HCT116 (cell line): ENCODE measurements at regions not wholly inside any gene's neighbourhood (a gene's known extent, or its start where the extent isn't known, plus 50 kb on each side); places are given as distances from the start of the nearest gene placed in this dataset.

Experiments
- ATAC-seq: fragments of 200-7000 bp; cut with Tn5 transposase; 2 replicates; pipeline ENCODE4 v1.9.1; 2020; ENCODE audit warnings: mild to moderate bottlenecking, moderate library complexity
- BruUV-seq: library from RNA; stranded (reverse); fragments of 400-500 nt; replicated peaks from 2 replicates; lab custom pipeline; 2021; lab: Mats Ljungman, UMichigan
- CTCF ChIA-PET: fragments of 300-600 bp; sonication (Branson Sonifier 250); formaldehyde crosslinking; loops from one replicate; lab custom pipeline; 2021; ENCODE audit warnings: antibody characterized with exemption; lab: Charles Lee
- POLR2A ChIA-PET: fragments of 300-600, 350-600 bp; sonication (Branson Sonifier 250); formaldehyde crosslinking; loops from one replicate; lab custom pipeline; 2021; ENCODE audit warnings: antibody characterized with exemption; lab: Charles Lee
- RAD21 ChIA-PET, 2 experiments: fragments of 300-600 bp; sonication (Branson Sonifier 250); formaldehyde crosslinking; loops; one replicate each; lab custom pipeline; 2023; ENCODE audit warnings: low total read pairs in 2 of 2; ENCODE audit not compliant: uncharacterized antibody in 2 of 2, unreplicated experiment in 2 of 2, low non-redundant PET in 1 of 2; lab: Charles Lee
- DNase-seq: peaks from one replicate; pipeline ENCODE4 v3.0.0-alpha.2; 2010; ENCODE audit warnings: low read depth, low spot score
- H2AFZ ChIP-seq: fragments of 200-600 bp; shearing (Covaris generic), sonication (generic); 2 replicates; pipeline ENCODE4 v1.6.1; 2017; ENCODE audit warnings: low read depth, mixed run types, mixed read lengths, antibody characterized with exemption, low read length; ENCODE audit not compliant: poor library complexity, severe bottlenecking
- H3K27ac ChIP-seq: 2 replicates; pipeline ENCODE4 v1.5.1; 2012; ENCODE audit warnings: low read depth, low read length
- H3K27me3 ChIP-seq: fragments of 200-600 bp; sonication (generic); 2 replicates; pipeline ENCODE4 v1.6.1; 2016; ENCODE audit warnings: mixed run types, low read length, mixed read lengths; ENCODE audit not compliant: insufficient read depth
- H3K36me3 ChIP-seq, 2 experiments: fragments of 200-500 bp in 1 of 2; fragments of 200-600 bp in 1 of 2; sonication (Bioruptor generic) in 1 of 2; sonication (generic) in 1 of 2; 2 replicates each; pipeline versions ENCODE4 v1.5.1 to v1.6.1; 2014 to 2016; ENCODE audit warnings: low read length in 2 of 2, inconsistent platforms in 1 of 2, mixed read lengths in 1 of 2, mixed run types in 1 of 2; ENCODE audit not compliant: insufficient read depth in 2 of 2, control insufficient read depth in 1 of 2
- H3K4me1 ChIP-seq, 2 experiments: fragments of 200-600 bp in 1 of 2; sonication (generic) in 1 of 2; 2 replicates each; pipeline versions ENCODE4 v1.5.1 to v1.6.1; 2012 to 2017; ENCODE audit warnings: low read length in 2 of 2, inconsistent platforms in 1 of 2, mild to moderate bottlenecking in 1 of 2, mixed read lengths in 1 of 2, mixed run types in 1 of 2, moderate library complexity in 1 of 2; ENCODE audit not compliant: insufficient read depth in 2 of 2, control insufficient read depth in 1 of 2
- H3K4me2 ChIP-seq: fragments of 200-600 bp; sonication (generic); 2 replicates; pipeline ENCODE4 v1.6.1; 2017; ENCODE audit warnings: mixed run types, low read length, mixed read lengths
- H3K4me3 ChIP-seq, 2 experiments: fragments of 200-600 bp in 1 of 2; sonication (generic) in 1 of 2; replicated peaks in 1 of 2; 2 replicates each; pipeline ENCODE4 v1.5.1; 2011 to 2016; ENCODE audit warnings: low read length in 2 of 2, control low read depth in 1 of 2, low read depth in 1 of 2, mild to moderate bottlenecking in 1 of 2, mixed read lengths in 1 of 2, mixed run types in 1 of 2
- H3K79me2 ChIP-seq: fragments of 200-600 bp; sonication (generic); 2 replicates; pipeline ENCODE4 v1.6.1; 2017; ENCODE audit warnings: mild to moderate bottlenecking, mixed run types, low read length, moderate library complexity, mixed read lengths; ENCODE audit not compliant: insufficient read depth
- H3K9ac ChIP-seq: fragments of 200-600 bp; sonication (generic); 2 replicates; pipeline ENCODE4 v1.6.1; 2016; ENCODE audit warnings: low read length, mixed read lengths
- H3K9me2 ChIP-seq: fragments of 200-600 bp; sonication (generic), shearing (Covaris generic); 2 replicates; pipeline ENCODE4 v1.6.1; 2017; ENCODE audit warnings: mixed run types, mild to moderate bottlenecking, moderate library complexity; ENCODE audit not compliant: insufficient read depth
- H3K9me3 ChIP-seq, 2 experiments: fragments of 200-500 bp in 1 of 2; fragments of 200-600 bp in 1 of 2; sonication (Bioruptor generic) in 1 of 2; sonication (generic) in 1 of 2; 2 replicates each; pipeline ENCODE4 v1.6.1; 2014 to 2017; ENCODE audit warnings: low read length in 2 of 2, mixed read lengths in 2 of 2, inconsistent platforms in 1 of 2, low read depth in 1 of 2, mild to moderate bottlenecking in 1 of 2, mixed run types in 1 of 2, moderate library complexity in 1 of 2; ENCODE audit not compliant: control insufficient read depth in 1 of 2, insufficient read depth in 1 of 2
- H4K20me1 ChIP-seq: fragments of 200-600 bp; sonication (generic), shearing (Covaris generic); 2 replicates; pipeline ENCODE4 v1.6.1; 2017; ENCODE audit warnings: mixed run types, mild to moderate bottlenecking, moderate library complexity; ENCODE audit not compliant: insufficient read depth
- ELF1 ChIP-seq: IDR thresholded peaks from 2 replicates; pipeline ENCODE4 v1.6.1; 2012; ENCODE audit warnings: low read depth, borderline replicate concordance
- FOSL1 ChIP-seq: IDR thresholded peaks from 2 replicates; pipeline ENCODE4 v1.6.1; 2012; ENCODE audit warnings: low read depth
- JUND ChIP-seq: IDR thresholded peaks from 2 replicates; pipeline ENCODE4 v1.6.1; 2012
- RAD21 ChIP-seq: IDR thresholded peaks from 2 replicates; pipeline ENCODE4 v1.6.1; 2012; ENCODE audit warnings: low read depth, mild to moderate bottlenecking
- SRF ChIP-seq: IDR thresholded peaks from 2 replicates; pipeline ENCODE4 v1.6.1; 2012; ENCODE audit warnings: low read depth
- intact Hi-C: fragments of 100-400 bp; cut with micrococcal nuclease; formaldehyde crosslinking; loops from 2 replicates; pipeline ENCODE4 v1.10.0; 2022
- TF ChIP-seq, protein P1 (sequence below): IDR thresholded peaks from 2 replicates; pipeline ENCODE4 v1.6.1; 2012; ENCODE audit warnings: low read depth
- TF ChIP-seq, protein P2 (sequence below): IDR thresholded peaks from 2 replicates; pipeline ENCODE4 v1.6.1; 2012

DNA sequence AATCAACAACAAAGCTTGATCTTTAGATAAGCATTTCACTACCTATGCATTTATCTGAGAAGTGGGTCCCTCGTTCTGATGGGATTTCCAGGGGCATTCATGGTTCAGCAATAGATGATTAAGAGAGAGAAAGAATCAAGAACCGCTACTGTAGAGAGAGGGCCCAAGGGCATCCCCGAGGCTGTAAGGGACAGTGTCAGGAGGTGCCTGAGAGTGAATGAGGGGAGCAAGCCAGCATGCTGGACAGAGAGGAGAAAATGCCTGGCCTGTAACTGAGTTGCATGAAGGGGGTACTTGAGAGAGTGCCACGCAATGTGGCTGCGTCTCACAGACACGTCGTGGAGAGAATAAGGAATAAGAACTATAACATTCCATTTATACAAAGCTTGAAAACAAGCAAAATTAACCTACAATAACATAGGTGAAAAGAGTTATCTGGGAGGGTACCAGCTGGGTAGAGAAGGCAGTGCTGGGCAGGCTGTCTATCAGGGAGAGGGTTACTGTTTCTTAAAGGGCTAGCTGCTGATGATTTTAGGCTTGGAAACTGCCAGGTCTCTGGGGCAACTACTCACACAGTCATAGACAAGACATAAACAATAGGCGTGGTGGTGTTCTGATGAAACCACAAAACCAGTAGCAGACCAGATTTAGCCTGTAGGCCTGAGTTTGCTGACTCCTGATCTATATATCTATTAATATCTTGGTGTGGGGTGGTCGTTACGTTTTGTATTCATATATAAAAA lies 374.6 kb upstream of the CFAP20DC start:
- no peak for ATAC-seq
- intact Hi-C loops, result no loop called here
- H3K9ac ChIP-seq, result no peak overlapping the region
- H3K27ac ChIP-seq, result no peak overlapping the region
- POLR2A ChIA-PET, result no interaction called here
- no peak for DNase-seq
- RAD21 ChIA-PET, result no interaction called here
- no peaks in the 10 kb centered on the region for H3K4me1 ChIP-seq
- TF ChIP-seq RAD21 (no peak), ELF1 (no peak), FOSL1 (no peak), JUND (no peak), SRF (no peak)
- TF ChIP-seq, protein P1, sequence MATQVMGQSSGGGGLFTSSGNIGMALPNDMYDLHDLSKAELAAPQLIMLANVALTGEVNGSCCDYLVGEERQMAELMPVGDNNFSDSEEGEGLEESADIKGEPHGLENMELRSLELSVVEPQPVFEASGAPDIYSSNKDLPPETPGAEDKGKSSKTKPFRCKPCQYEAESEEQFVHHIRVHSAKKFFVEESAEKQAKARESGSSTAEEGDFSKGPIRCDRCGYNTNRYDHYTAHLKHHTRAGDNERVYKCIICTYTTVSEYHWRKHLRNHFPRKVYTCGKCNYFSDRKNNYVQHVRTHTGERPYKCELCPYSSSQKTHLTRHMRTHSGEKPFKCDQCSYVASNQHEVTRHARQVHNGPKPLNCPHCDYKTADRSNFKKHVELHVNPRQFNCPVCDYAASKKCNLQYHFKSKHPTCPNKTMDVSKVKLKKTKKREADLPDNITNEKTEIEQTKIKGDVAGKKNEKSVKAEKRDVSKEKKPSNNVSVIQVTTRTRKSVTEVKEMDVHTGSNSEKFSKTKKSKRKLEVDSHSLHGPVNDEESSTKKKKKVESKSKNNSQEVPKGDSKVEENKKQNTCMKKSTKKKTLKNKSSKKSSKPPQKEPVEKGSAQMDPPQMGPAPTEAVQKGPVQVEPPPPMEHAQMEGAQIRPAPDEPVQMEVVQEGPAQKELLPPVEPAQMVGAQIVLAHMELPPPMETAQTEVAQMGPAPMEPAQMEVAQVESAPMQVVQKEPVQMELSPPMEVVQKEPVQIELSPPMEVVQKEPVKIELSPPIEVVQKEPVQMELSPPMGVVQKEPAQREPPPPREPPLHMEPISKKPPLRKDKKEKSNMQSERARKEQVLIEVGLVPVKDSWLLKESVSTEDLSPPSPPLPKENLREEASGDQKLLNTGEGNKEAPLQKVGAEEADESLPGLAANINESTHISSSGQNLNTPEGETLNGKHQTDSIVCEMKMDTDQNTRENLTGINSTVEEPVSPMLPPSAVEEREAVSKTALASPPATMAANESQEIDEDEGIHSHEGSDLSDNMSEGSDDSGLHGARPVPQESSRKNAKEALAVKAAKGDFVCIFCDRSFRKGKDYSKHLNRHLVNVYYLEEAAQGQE, result no peak
- TF ChIP-seq, protein P2, sequence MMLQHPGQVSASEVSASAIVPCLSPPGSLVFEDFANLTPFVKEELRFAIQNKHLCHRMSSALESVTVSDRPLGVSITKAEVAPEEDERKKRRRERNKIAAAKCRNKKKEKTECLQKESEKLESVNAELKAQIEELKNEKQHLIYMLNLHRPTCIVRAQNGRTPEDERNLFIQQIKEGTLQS, result no peak
- TF ChIP-seq, all 23 proteins: peak for 0
- H3K9me2 ChIP-seq, result no peaks in the 10 kb centered on the region
- CTCF ChIA-PET, result no interaction called here
- no peaks in the 10 kb centered on the region for H3K9me3 ChIP-seq
- no peaks in the 10 kb centered on the region for H3K36me3 ChIP-seq
- no peak overlapping the region for H3K4me3 ChIP-seq
- H3K27me3 ChIP-seq, result peaks cover 49% of the 10 kb centered on the region
- no peaks in the 10 kb centered on the region for H4K20me1 ChIP-seq
- BruUV-seq, result no TSS peak
- H2AFZ ChIP-seq, result no peak overlapping the region
- H3K4me2 ChIP-seq, result no peak overlapping the region
- H3K79me2 ChIP-seq, result no peaks in the 10 kb centered on the region
